ENCODE measurements at regions not wholly inside any gene's neighbourhood (a gene's known extent, or its start where the extent isn't known, plus 50 kb on each side); places are given as distances from the start of the nearest gene placed in this dataset.

GRCh38 chr9:89715318-89715858, 110.6 kb downstream of the GADD45G start:
- Histone ChIP-seq H3K9ac (ENCODE audit: low read length) (no peak overlapping the region), H3F3A (ENCODE audit: insufficient read depth, low read length, poor library complexity, severe bottlenecking) (no peaks in the 10 kb centered on the region), H4K20me1 (ENCODE audit: insufficient read depth) (no peaks in the 10 kb centered on the region), H3K27me3 (ENCODE audit: insufficient read depth, low read depth, low read length) (no peaks in the 10 kb centered on the region), H3K9me3 (ENCODE audit: low read length) (no peaks in the 10 kb centered on the region), H3K27ac (ENCODE audit: low read length) (peak overlapping the region; percentile 79), H3K79me2 (replicated peaks; ENCODE audit: insufficient read depth, low read length) (no peaks in the 10 kb centered on the region), H3K4me3 (ENCODE audit: low read length) (no peak overlapping the region), H2AFZ (ENCODE audit: low read depth, low read length) (no peak overlapping the region), H3K9me2 (ENCODE audit: insufficient read depth, low read length) (no peaks in the 10 kb centered on the region), H3K36me3 (ENCODE audit: insufficient read depth, low read length) (no peaks in the 10 kb centered on the region), H3K4me2 (ENCODE audit: low read length) (no peak overlapping the region)
- TF ChIP-seq MXI1 (conservative IDR thresholded peaks at IDR 0.05; ENCODE audit: poor library complexity, severe bottlenecking) = no peak
- TF ChIP-seq, protein P1, sequence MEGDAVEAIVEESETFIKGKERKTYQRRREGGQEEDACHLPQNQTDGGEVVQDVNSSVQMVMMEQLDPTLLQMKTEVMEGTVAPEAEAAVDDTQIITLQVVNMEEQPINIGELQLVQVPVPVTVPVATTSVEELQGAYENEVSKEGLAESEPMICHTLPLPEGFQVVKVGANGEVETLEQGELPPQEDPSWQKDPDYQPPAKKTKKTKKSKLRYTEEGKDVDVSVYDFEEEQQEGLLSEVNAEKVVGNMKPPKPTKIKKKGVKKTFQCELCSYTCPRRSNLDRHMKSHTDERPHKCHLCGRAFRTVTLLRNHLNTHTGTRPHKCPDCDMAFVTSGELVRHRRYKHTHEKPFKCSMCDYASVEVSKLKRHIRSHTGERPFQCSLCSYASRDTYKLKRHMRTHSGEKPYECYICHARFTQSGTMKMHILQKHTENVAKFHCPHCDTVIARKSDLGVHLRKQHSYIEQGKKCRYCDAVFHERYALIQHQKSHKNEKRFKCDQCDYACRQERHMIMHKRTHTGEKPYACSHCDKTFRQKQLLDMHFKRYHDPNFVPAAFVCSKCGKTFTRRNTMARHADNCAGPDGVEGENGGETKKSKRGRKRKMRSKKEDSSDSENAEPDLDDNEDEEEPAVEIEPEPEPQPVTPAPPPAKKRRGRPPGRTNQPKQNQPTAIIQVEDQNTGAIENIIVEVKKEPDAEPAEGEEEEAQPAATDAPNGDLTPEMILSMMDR (IDR thresholded peaks at IDR 0.05; ENCODE audit: poor library complexity, severe bottlenecking) = no peak
- TF ChIP-seq TAF1 (IDR thresholded peaks at IDR 0.05; ENCODE audit: low read depth) = no peak
- TF ChIP-seq RAD21 (conservative IDR thresholded peaks at IDR 0.05) = no peak
- no peak for TF ChIP-seq REST (IDR thresholded peaks at IDR 0.05; ENCODE audit: borderline replicate concordance)
- no peak for TF ChIP-seq POLR2AphosphoS5 (IDR thresholded peaks at IDR 0.05)
- no peak for TF ChIP-seq EP300 (conservative IDR thresholded peaks at IDR 0.05; ENCODE audit: poor library complexity, severe bottlenecking)
- TF ChIP-seq EZH2 (IDR thresholded peaks at IDR 0.05; ENCODE audit: borderline replicate concordance, insufficient read depth, low read length, poor library complexity, severe bottlenecking) = no peak
- no peak for TF ChIP-seq SMC3 (conservative IDR thresholded peaks at IDR 0.05; ENCODE audit: poor library complexity)

DNA sequence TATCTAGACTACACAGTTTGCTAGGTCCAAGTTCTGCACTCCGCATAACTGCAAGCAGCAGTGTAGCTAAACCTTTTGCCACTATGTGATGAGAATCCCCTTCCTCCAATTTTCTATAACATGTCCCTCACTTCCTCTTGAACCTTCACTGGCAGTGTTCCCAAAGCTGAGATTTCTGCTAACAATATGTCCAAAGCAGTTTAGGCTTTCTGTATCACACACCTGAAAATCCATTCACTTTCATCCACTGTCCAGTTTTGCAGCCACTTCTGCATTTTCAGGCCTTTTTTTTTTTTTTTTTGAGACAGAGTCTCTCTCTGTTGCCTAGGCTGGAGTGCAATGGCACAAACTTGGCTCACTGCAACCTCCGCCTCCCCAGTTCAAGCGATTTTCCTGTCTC, 111.1 kb downstream of the GADD45G start:
- TF ChIP-seq RAD21 (conservative IDR thresholded peaks at IDR 0.05) (no peak), SMC3 (conservative IDR thresholded peaks at IDR 0.05; ENCODE audit: poor library complexity) (no peak)
- Histone ChIP-seq H3K9ac (ENCODE audit: low read length) (no peak overlapping the region), H4K20me1 (ENCODE audit: insufficient read depth) (no peaks in the 10 kb centered on the region), H3K9me2 (ENCODE audit: insufficient read depth, low read length) (no peaks in the 10 kb centered on the region), H2AFZ (ENCODE audit: low read depth, low read length) (no peak overlapping the region), H3K4me3 (ENCODE audit: low read length) (no peak overlapping the region), H3K4me2 (ENCODE audit: low read length) (no peak overlapping the region), H3K9me3 (ENCODE audit: low read length) (no peaks in the 10 kb centered on the region), H3K36me3 (ENCODE audit: insufficient read depth, low read length) (no peaks in the 10 kb centered on the region), H3K27ac (ENCODE audit: low read length) (peak overlapping the region; percentile 79), H3K27me3 (ENCODE audit: insufficient read depth, low read depth, low read length) (no peaks in the 10 kb centered on the region), H3K79me2 (replicated peaks; ENCODE audit: insufficient read depth, low read length) (no peaks in the 10 kb centered on the region), H3F3A (ENCODE audit: insufficient read depth, low read length, poor library complexity, severe bottlenecking) (no peaks in the 10 kb centered on the region)
